ENCODE measurements at regions not wholly inside any gene's neighbourhood (a gene's known extent, or its start where the extent isn't known, plus 50 kb on each side); places are given as distances from the start of the nearest gene placed in this dataset.
A peak's percentile ranks its signal among the peaks of the same experiment; 100 is the strongest.

GRCh38 chr14:61997161-61997560 is 234.9 kb downstream of the SNAPC1 start:
- no peak overlapping the region for H3K27ac ChIP-seq
- TF ChIP-seq CTCF (conservative IDR thresholded peaks at IDR 0.05; ENCODE audit: low read depth) = no peak
- ChIA-PET POLR2A (ENCODE audit: low non-redundant PET) (no interaction called here), CTCF (interaction anchor here (0.5 kb wide), 1 partner anchor 34 kb away, joined by 6 read pairs; no protein-coding TSS in a partner anchor)
- DNase-seq (ENCODE audit: low spot score) = no peak

GRCh38 chr14:62001963-62002362 is 239.7 kb downstream of the SNAPC1 start:
- POLR2A ChIA-PET (ENCODE audit: low non-redundant PET) = no interaction called here
- no peak overlapping the region for H3K27ac ChIP-seq
- no peak for DNase-seq (ENCODE audit: low spot score)
- no peak for TF ChIP-seq CTCF (conservative IDR thresholded peaks at IDR 0.05; ENCODE audit: low read depth)
- CTCF ChIA-PET = no interaction called here

- ChIA-PET POLR2A (ENCODE audit: low non-redundant PET) (no interaction called here), CTCF (interaction anchor here (0.6 kb wide), 2 partner anchors 12 to 717 kb away, joined by 3 read pairs; no protein-coding TSS in a partner anchor)
- no peak overlapping the region for H3K27ac ChIP-seq
- no peak for TF ChIP-seq CTCF (conservative IDR thresholded peaks at IDR 0.05; ENCODE audit: low read depth)
- DNase-seq (ENCODE audit: low spot score) = peak; percentile 10
These were observed 240.4 kb downstream of the SNAPC1 start for GRCh38 chr14:62002642-62003041.

GRCh38 chr14:62003701-62004100 is 241.5 kb downstream of the SNAPC1 start:
- TF ChIP-seq CTCF (conservative IDR thresholded peaks at IDR 0.05; ENCODE audit: low read depth) = no peak
- ChIA-PET POLR2A (ENCODE audit: low non-redundant PET) (no interaction called here), CTCF (no interaction called here)
- no peak for DNase-seq (ENCODE audit: low spot score)
- no peak overlapping the region for H3K27ac ChIP-seq

- TF ChIP-seq CTCF (conservative IDR thresholded peaks at IDR 0.05; ENCODE audit: low read depth) = no peak
- ChIA-PET CTCF (no interaction called here), POLR2A (ENCODE audit: low non-redundant PET) (no interaction called here)
- H3K27ac ChIP-seq = no peak overlapping the region
- DNase-seq (ENCODE audit: low spot score) = no peak
These were observed 244.0 kb downstream of the SNAPC1 start for GRCh38 chr14:62006116-62006731.

GRCh38 chr14:62015243-62015642 is 253.0 kb downstream of the SNAPC1 start:
- DNase-seq (ENCODE audit: low spot score) = no peak
- TF ChIP-seq CTCF (conservative IDR thresholded peaks at IDR 0.05; ENCODE audit: low read depth) = no peak
- ChIA-PET CTCF (no interaction called here), POLR2A (ENCODE audit: low non-redundant PET) (no interaction called here)
- no peak overlapping the region for H3K27ac ChIP-seq

Measured in RWPE1 (cell line).